ENCODE measurements at regions not wholly inside any gene's neighbourhood (a gene's known extent, or its start where the extent isn't known, plus 50 kb on each side); places are given as distances from the start of the nearest gene placed in this dataset.

- TF ChIP-seq EGR2 (tag by site-specific recombination; IDR thresholded peaks at IDR 0.05; ENCODE audit: low read depth) (no peak), ZNF596 (tag by site-specific recombination; IDR thresholded peaks at IDR 0.05) (peak; percentile 43; the same call in 1 of the 2 replicates), MEIS1 (CRISPR knock-in tag; IDR thresholded peaks at IDR 0.05; ENCODE audit: borderline replicate concordance) (no peak), ZFP3 (tag by site-specific recombination; IDR thresholded peaks at IDR 0.05; ENCODE audit: low read depth) (no peak), ZNF626 (tag by site-specific recombination; IDR thresholded peaks at IDR 0.05) (no peak), ZNF660 (tag by site-specific recombination; IDR thresholded peaks at IDR 0.05) (no peak), ZNF211 (tag by site-specific recombination; IDR thresholded peaks at IDR 0.05; ENCODE audit: low read depth) (no peak), OSR2 (tag by site-specific recombination; IDR thresholded peaks at IDR 0.05) (no peak), ZBTB48 (tag by site-specific recombination; IDR thresholded peaks at IDR 0.05) (no peak), ZNF280C (tag by site-specific recombination; IDR thresholded peaks at IDR 0.05) (no peak), HIC1 (tag by site-specific recombination; IDR thresholded peaks at IDR 0.05) (no peak), ZNF280D (tag by site-specific recombination; IDR thresholded peaks at IDR 0.05) (no peak), ZNF558 (tag by site-specific recombination; IDR thresholded peaks at IDR 0.05) (no peak), ZIC2 (tag by site-specific recombination; IDR thresholded peaks at IDR 0.05) (peak; percentile 98), ZNF350 (tag by site-specific recombination; IDR thresholded peaks at IDR 0.05) (no peak), ZNF426 (tag by site-specific recombination; IDR thresholded peaks at IDR 0.05) (no peak), ZBTB17 (tag by site-specific recombination; IDR thresholded peaks at IDR 0.05) (peak; percentile 66; the same call in 1 of the 2 replicates), ZNF747 (tag by site-specific recombination; IDR thresholded peaks at IDR 0.05) (no peak), HOXA7 (CRISPR knock-in tag; IDR thresholded peaks at IDR 0.05; ENCODE audit: borderline replicate concordance) (no peak), ZNF670 (tag by site-specific recombination; IDR thresholded peaks at IDR 0.05; ENCODE audit: low read depth) (no peak), ZBTB6 (tag by site-specific recombination; IDR thresholded peaks at IDR 0.05) (no peak), ZNF354C (tag by site-specific recombination; IDR thresholded peaks at IDR 0.05; ENCODE audit: borderline replicate concordance, low read depth) (no peak), KLF1 (tag by site-specific recombination; IDR thresholded peaks at IDR 0.05) (no peak), IKZF3 (tag by site-specific recombination; IDR thresholded peaks at IDR 0.05) (no peak), ZNF701 (tag by site-specific recombination; IDR thresholded peaks at IDR 0.05) (no peak), KLF17 (tag by site-specific recombination; IDR thresholded peaks at IDR 0.05) (no peak), ZXDB (tag by site-specific recombination; IDR thresholded peaks at IDR 0.05) (0 out of 2 replicates have a peak, but pooled peaks have one; percentile 4), ZNF398 (tag by site-specific recombination; IDR thresholded peaks at IDR 0.05) (no peak)
Observed at GRCh38 chr1:235919833-235920441, 53.2 kb upstream of the LYST start (continued).
